HG02981 (cell line): ENCODE measurements at regions not wholly inside any gene's neighbourhood (a gene's known extent, or its start where the extent isn't known, plus 50 kb on each side); places are given as distances from the start of the nearest gene placed in this dataset.
"Not testable (repeated sequence)": the region's sequence is repeated elsewhere in the genome, so short reads cannot be mapped to it uniquely, and the experiment has no call there.

ENCODE experiments used
- ATAC-seq: cut with Tn5 transposase; IDR thresholded peaks from one replicate; pipeline ENCODE4 v1.9.1; 2021; ENCODE audit warnings: mild to moderate bottlenecking, moderate library complexity; ENCODE audit not compliant: unreplicated experiment

DNA sequence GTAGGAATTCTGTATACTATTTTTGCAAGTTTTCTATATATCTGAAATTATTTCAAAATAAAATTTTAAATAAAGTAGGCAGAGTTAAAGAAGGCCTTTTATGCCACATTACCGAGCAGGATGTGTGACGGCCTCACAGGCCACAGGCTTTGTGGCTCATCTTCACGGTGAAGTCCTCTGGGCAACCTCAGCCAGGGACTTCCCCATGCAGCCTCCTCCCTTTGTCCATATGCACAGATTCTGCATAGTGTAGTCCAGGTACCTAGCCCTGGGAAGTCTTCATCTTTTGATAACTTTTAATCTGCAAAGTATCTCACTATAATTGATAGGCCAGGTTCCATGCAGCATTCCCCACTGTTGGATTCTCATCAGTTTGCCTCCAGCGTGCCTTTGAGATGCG, 62.8 kb downstream of the ARHGAP11B start:
- ATAC-seq: not testable (repeated sequence)

DNA sequence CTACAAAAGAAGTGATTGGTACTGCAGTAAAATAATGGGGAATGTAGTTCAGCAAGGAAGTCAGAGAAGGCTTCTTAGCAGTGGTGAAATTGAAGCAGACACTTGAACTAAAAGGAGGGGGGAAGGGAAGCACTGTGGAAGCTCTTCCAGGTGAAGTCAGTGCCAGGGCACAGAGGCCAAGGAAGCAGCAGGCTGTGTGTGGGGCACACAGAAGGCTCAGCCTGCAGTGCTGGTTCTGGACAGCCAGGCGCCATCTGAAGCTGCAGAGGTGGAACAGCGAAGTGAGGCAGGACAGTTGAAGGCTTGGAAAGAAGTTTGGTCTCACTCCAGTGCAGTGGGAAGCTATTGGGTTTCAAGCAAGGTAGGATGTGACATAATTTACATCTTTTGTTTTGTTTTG, 64.2 kb downstream of the ARHGAP11B start:
- ATAC-seq: not testable (repeated sequence)

DNA sequence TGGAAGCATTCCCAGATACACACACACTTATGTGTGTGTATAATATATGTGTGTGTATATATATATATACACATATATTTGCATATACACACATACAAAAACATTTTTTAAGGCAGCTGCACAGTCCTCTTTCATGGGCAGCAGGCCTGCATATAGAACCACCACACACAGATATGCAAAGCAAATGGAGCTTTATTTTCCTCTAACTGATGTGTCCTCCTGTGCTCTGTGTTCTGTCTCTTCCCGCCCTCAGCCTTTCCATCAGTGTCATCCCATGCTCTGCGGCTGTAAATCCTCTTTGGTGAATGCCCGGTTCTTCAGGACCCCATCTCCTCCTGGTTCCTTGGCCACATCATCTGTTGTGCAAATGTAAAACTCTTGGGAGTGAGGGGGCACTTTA, 69.9 kb downstream of the ARHGAP11B start:
- not testable (repeated sequence) for ATAC-seq

DNA sequence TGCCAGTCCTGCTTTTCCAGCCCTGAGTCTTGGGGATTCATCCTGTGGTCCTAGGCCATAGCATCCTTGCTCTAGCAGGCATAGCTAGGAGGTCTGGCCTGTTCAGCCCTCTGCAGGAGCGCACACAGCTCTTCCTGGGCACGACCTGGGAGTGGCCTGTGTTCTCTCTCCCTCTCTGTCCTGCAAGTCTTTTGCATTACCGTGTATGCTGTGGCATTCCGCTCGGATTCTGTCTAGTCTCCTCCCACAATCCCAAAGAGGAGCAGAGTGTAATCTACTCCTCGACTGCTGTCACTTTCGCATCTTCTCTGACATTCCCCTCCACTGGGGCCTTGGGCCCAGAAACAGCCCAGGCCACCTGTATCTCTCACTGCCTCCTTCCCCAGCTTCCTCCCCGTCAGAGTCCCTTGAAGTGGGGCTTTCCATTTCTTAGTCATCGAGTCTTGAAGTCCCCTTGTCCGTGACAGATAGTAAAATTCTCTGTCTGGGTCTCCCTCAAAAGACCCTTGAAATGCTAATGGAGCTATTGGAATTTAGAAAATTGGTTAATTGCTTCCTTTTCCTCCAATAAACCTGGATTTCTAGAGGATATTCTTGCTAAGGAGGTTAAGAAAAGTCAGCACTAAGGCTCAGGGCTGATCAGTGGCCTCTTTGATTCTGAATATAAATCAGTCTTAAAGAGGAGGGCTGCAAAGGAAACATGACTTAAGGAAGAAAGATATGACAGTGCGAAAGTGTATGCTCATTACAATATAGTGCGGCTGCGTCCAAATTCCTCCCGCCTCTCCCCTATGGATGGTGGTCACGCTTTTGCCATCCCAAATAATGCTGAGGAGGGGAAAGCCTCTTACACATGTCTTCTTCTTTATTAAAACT, 70.7 kb downstream of the ARHGAP11B start:
- peak; percentile 57 for ATAC-seq

DNA sequence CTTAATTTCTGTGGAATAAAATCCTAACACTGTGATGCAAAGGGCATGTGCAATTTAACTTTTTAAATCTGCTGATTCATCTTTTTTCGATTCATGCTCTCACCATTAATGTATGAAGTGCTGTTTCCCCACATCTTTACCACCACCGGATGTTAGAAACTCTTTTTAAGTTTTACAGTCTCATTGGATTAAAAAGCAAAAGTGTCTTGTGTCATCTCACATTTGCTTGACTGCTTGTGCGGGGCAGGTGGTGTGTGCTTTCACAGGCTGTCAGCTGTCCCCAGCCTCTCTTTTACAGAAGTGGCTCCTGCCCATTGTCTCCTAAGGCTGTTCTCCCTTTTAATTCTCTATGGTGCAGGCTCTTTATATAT, 71.4 kb downstream of the ARHGAP11B start:
- peak; percentile 68 for ATAC-seq

DNA sequence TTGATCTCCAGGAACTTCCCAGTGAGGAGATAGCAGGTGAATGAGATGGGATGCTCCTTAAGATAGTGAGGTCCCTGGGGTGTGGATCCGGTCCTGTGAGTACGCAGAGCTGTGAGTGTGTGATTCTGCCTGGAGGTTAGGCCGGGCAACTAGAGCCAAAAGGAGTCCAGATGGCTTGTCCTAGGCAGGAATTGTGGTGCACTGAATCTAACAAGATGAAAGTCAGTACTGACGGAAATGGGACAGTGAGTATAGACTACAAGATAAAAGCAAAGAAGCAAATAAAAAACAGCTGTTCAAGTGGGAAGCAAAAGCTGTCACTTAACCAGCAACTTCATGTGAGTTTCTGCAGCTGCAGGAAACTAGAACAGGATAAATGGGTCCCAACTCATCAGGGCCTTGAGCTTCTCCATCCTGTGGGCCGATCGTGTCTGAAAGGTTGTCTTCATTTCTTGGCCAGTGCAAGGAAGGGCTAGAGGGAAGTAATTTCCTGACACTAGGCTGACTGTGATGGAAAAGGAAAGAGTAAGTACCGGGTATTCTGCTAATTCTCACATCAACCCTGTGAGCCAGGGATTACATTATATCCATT, 74.2 kb downstream of the ARHGAP11B start:
- not testable (repeated sequence) for ATAC-seq

DNA sequence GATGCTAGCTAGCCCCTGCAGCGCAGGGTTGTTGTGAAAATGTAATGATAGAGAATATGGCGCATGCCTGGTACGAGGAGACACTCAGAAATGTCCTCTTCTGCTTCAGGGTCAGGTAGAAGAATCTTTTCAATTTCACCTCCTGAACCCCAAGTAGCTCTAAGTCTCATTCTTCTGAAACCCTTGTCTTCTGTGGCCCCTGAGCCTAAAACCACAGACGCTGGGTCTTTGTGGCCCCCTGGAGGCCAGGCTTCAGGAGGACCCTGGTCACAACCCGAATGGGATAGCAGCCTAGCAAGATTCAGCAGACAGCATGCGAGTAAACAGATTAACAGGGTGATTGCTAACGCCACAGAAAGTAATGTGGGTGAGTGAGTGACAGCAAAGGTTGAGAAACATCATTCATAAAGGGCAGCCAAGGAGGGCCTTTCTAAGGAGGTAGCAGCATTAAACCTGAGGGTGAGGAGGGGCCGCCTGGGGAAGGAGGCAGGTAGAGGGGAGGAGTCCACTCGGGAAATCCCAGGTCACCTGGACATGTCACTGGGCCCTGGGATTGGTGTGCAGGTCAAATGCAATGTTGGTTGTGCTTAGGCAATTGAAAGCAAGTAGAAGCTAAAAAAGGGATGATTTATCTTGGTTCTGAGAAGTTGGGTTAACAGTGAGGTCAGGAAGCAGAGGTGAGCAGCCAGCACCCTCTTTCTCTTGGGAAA, 82.2 kb downstream of the ARHGAP11B start:
- not testable (repeated sequence) for ATAC-seq

DNA sequence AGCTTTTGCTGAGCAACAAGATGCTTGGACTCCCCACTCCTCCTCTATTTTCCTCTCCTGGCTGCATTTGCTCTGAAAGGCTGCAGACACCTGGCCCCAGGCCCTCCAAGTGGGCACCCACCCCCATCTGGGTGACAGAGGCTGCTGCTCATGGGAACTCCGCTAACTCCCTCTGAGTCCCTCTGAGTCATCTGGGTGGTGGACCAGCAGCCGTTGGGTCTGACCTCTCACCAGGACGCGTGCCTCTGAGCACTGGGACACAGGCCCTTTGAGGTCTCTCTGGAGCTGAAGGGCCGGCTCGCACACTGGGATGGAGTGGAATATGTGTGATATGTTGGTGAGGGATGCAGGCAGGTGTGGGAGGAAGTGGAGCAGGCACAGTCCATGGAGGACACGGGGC, 82.9 kb downstream of the ARHGAP11B start:
- not testable (repeated sequence) for ATAC-seq

DNA sequence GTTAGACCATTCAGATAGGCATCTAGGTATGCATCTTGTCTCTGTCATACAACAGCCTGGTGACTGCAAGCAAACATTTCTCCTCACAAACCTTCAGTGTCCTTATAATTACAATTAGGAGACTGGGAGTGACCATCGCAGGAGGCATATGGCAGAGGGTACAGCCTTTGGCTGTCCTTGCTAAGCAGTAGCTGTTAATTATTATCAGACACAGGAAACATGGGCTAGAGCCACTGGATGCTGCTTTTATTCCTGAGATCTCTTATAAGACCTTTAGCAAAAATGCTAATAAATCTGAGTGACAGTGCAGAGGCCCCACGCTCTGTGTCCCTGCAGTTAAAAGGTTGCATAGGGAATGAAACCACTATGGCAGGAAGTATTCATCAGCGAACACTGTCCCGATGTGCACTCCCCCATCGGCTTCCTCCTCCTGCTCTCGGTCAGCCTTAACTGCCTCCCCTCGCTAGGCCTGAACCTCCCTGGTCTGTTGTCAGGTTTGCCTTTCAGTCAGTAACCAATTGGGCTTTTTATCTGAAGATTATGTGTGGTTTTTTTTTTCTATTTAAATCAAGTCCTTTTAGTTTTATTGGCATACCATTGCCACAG, 92.2 kb downstream of the ARHGAP11B start:
- not testable (repeated sequence) for ATAC-seq

DNA sequence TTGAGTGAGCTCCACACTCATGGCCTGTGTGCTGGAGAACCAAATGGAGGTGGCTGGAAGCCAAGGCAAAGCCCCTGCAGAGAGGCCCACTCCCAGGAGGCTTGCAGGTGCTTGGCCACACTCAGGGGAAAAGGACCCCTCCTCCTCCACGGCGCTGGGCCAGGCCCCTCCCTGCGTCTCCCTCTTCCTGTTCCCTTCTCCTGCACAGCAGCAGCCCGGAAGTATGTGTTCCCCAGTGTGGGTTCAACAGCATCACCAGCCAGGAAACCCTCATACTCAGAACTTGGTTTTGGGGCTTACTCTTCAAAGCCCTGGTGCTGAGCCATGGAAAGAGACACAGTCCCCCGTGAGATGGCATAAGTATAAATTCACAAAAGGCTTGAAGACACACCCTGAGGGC, 93.4 kb downstream of the ARHGAP11B start:
- not testable (repeated sequence) for ATAC-seq

DNA sequence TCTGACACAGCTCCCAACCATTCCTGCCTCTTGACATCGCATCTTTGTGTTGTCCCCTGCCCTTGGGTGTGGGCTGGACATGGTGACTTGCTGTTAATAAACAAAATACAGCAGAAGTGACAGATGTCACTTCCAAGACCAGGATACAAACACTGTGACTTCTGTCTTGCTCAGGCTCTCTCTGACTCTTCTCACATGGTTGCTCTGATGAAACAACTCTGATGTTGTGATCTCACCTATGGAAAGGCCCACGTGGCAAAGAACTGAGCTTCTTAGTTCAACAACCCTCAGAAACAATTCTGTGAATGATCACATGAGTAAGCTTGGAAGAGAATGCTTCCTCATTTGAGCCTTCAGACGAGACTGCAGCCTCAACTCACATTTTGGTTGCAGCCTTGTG, 94.9 kb downstream of the ARHGAP11B start:
- ATAC-seq: not testable (repeated sequence)

DNA sequence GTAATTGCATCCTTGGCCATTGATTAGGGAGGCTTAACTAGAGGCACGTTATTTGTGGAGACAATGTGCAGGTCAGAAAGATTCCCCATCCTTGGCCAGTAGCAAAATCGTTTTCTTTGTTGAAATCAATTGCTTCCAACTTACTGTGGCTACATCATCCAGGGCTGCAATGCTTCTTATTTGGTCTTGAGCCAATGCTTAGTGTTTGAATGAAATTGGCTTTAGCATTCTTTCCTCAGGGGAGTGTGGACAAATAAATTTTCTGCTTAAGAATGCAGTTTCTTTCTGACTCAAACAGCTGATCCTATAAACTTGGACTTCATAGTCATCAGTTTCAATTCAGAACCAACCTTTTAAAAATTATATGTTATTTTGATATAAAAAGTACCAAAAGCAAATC, 95.6 kb downstream of the ARHGAP11B start:
- ATAC-seq: not testable (repeated sequence)

DNA sequence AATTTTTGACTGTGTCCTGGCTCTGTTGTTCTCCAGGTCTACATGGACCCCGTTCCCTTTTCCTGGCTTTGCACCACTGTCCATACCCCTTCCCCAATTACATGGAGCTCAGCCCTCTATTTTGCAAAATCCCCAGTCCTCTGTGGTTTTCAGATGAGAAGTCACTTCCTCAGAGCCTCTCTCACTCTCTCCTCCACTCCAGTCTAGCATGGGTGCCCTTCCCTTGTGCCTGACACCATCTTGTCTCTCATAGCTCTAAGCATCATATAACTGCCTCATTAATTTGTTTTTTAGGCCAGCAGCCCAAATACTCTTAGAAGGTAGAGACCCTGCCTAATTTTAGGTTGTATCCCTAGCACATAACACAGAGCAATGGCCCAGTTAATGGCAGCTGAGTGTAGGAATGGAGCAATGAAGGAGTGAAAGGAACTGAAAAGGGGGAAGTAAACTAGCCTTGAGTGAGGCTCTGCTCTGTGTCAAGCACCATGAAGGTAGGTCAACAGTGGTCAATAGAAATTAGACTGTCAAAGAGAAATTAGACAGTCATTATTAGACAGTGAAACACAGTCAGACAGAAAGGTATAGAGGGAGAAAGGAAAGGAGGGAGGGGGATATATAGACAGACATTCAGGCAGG, 97.7 kb downstream of the ARHGAP11B start:
- not testable (repeated sequence) for ATAC-seq

DNA sequence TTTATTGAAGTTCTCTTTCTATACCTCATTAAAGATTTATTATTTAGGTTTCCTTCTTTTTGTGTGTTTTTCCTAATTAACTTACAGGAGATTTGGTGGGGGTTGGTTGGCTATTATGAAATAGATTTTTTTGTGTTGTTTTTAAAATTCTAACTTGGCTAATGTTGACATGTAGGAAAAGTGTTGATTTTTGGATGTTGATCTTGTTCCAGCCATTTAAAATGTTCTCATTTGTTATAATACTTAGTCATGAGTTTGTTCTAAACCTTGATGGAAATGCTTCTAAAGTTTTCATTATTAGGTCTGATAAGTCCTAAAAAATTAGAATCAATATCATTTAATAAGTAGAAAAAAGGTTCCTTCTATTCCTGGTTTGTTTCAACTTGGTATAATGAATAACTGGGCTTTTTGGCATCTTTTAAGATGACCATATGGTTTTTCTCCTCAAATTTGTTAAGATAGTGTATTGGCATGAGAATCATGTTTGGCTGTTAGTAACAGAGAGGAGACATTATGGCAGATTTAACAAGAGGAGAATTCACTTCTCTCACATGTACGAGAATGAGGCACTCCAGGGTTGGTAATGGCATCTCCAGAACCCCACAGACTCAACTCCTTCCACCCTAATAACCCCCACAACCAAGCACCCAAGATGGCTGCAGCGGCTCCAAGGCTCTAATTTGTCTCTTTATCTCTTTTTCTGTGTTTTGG, 104.1 kb downstream of the ARHGAP11B start:
- ATAC-seq: not testable (repeated sequence)

DNA sequence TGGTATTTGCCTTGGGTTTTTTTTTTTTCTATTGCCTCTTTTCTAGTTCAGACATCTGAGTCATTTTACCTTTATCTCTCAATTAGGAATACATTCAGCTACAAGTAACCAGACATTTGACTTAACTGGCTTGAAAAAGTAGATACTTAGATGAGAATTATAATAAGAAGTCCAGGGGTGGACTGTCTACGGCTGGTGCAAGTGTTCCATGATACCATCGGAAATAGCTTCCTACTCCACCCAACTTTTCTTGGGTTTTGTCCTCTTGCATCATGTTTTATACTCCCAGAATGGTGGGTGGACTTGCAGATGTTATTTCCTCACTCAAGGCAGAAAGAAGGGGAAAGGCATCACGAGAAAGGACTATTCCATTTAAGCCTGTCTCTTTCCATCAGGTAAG, 104.7 kb downstream of the ARHGAP11B start:
- ATAC-seq: not testable (repeated sequence)

DNA sequence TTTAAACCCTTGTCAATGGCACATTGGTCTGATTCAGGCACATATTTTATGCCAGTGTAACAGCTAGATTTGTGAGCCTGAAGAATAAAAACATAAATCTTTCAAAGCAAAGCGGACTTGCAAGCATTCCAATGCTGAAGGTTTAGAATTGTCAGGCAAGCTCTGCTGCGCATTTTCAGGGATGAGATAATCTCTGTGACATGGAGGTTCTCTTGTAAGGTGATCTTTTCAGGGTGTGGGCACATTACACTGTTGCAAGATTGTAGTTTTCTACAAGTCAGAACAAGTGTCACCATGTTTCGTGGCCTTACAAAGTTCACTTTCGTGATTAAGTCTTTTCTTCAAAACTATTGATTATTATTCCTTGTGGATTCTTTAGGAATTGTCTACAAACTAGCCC, 106.2 kb downstream of the ARHGAP11B start:
- not testable (repeated sequence) for ATAC-seq

DNA sequence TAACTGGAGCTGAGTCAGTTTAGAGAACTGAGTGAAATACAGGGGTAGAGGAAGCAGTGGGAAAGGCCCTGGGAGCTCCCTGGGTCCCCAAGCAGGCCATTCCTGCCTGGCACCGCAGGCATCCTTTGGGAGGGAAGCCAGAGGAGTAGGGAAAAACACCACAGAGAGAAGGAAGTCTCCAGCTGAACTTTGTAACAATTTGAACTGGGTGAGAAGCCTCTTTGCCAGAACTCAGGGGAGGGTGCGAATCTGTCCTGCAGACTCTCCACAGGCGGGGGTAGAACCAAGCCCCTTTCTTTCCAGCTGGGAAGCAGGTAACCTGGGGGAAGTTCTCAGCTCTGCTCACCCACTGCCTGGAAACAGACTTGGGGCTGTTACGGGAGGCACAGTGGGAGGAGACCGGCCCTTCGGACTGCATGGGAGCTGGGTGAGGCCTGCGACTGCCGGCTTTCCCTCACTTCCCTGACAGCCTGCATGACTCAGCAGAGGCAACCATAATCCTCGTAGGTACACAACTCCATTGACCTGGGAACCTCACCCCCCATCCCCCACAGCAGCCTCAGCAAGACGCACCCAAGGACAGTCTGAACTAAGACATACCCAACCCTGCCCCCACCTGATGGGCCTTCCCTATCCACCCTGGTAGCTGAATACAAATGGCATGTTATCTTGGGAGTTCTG, 110.1 kb downstream of the ARHGAP11B start:
- ATAC-seq: not testable (repeated sequence)

DNA sequence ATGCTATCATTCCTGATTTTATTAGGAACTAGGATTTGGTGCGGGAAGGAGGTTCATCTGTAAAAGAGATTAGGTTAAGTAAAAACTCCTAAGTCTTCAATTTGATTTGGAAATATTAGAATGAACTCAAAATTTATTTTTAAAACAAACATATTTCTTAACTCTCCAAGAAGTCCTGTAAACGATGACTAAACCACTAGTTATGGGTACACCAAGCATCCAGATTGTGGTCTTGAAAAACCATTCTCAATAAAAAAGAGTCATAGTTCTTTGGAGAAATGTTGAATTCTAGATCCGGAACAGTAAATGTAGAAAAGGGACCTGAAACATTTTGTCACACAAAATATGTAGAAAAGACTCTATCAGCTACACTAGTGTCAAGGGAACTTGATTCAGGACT, 116.9 kb downstream of the ARHGAP11B start:
- ATAC-seq: not testable (repeated sequence)

DNA sequence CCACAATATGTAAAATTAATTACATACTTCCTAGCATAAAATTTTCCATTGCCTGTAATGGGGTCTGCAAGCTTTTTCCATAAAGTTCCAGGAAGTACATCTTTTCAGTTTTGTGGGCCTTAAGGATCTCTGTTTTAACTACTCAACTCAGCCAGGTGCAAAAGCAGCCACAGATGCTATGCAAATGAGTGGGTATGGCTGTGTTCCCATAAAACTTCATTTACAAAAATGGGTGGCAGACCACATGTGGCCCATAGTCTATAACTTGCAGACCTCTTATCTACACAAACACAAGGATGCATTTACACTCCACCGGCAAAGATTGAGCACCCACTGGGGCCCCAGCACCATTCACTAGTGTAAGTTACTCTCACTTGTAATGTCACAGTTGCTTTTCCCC, 123.1 kb downstream of the ARHGAP11B start:
- ATAC-seq: not testable (repeated sequence)
